HL-60 (cell line): ENCODE measurements at regions not wholly inside any gene's neighbourhood (a gene's known extent, or its start where the extent isn't known, plus 50 kb on each side); places are given as distances from the start of the nearest gene placed in this dataset.

ENCODE experiments used
- CTCF ChIP-seq: IDR thresholded peaks from one replicate; pipeline ENCODE4 v1.5.1; 2011; ENCODE audit warnings: low read length, control low read depth, inconsistent platforms; ENCODE audit not compliant: insufficient read depth
- POLR2AphosphoS5 ChIP-seq: IDR thresholded peaks from 2 replicates; pipeline ENCODE4 v1.6.1; 2012; ENCODE audit warnings: low read depth

GRCh38 chr5:124403281-124403680 lies 343.2 kb downstream of the ZNF608 start:
- TF ChIP-seq CTCF (no peak), POLR2AphosphoS5 (no peak)
